SK-N-SH (cell line): ENCODE measurements at regions not wholly inside any gene's neighbourhood (a gene's known extent, or its start where the extent isn't known, plus 50 kb on each side); places are given as distances from the start of the nearest gene placed in this dataset.

ENCODE experiments used
- CTCF ChIA-PET: fragments of 300-600, 350-600 bp; formaldehyde crosslinking; extraction: SDS; loops from one replicate; lab custom pipeline; 2021; lab: Yijun Ruan, JAX
- POLR2A ChIA-PET: fragments of 350-600 bp; sonication (Branson Sonifier 250); formaldehyde crosslinking; extraction: SDS; loops from one replicate; lab custom pipeline; 2020; ENCODE audit warnings: antibody characterized with exemption, inconsistent platforms; lab: Yijun Ruan, JAX
- DNase-seq: peaks from one replicate; pipeline ENCODE4 v3.0.0; 2012
- H2AFZ ChIP-seq: fragments of 200-600 bp; sonication (generic); 2 replicates; pipeline ENCODE4 v1.8.1; 2016; ENCODE audit warnings: antibody characterized with exemption, mild to moderate bottlenecking, low read depth
- H3F3A ChIP-seq: fragments of 200-600 bp; sonication (generic); replicated peaks from 2 replicates; pipeline ENCODE3; 2016; ENCODE audit warnings: antibody characterized with exemption, mild to moderate bottlenecking; ENCODE audit not compliant: insufficient read depth
- H3K27ac ChIP-seq, 2 experiments: fragments of 200-500 bp in 1 of 2; fragments of 200-600 bp in 1 of 2; sonication (Bioruptor generic) in 1 of 2; sonication (generic), shearing (Covaris generic) in 1 of 2; 2 replicates each; pipeline versions ENCODE4 v1.5.1 to v1.6.1; 2014 to 2016; ENCODE audit warnings: low read depth in 2 of 2, inconsistent platforms in 1 of 2, low read length in 1 of 2, mild to moderate bottlenecking in 1 of 2, mixed read lengths in 1 of 2
- H3K27me3 ChIP-seq: fragments of 200-600 bp; sonication (generic), shearing (Covaris generic); 2 replicates; pipeline ENCODE4 v1.6.1; 2016; ENCODE audit warnings: mixed run types; ENCODE audit not compliant: insufficient read depth
- H3K36me3 ChIP-seq, 2 experiments: fragments of 200-500 bp in 1 of 2; fragments of 200-600 bp in 1 of 2; sonication (Bioruptor generic) in 1 of 2; sonication (generic) in 1 of 2; replicated peaks in 1 of 2; 2 replicates each; pipeline versions ENCODE3 to v1.5.1; 2014 to 2016; ENCODE audit warnings: low read length in 1 of 2, mild to moderate bottlenecking in 1 of 2; ENCODE audit not compliant: insufficient read depth in 2 of 2, control insufficient read depth in 1 of 2
- H3K4me1 ChIP-seq, 2 experiments: fragments of 200-500 bp in 1 of 2; fragments of 200-600 bp in 1 of 2; sonication (Bioruptor generic) in 1 of 2; sonication (generic), shearing (Covaris generic) in 1 of 2; 2 replicates each; pipeline versions ENCODE4 v1.5.1 to v1.6.1; 2014 to 2016; ENCODE audit warnings: low read depth in 1 of 2, low read length in 1 of 2, mixed run types in 1 of 2; ENCODE audit not compliant: insufficient read depth in 2 of 2, control insufficient read depth in 1 of 2
- H3K4me2 ChIP-seq: fragments of 200-600 bp; sonication (generic), shearing (Covaris generic); 2 replicates; pipeline ENCODE4 v1.6.1; 2017; ENCODE audit warnings: mixed run types
- H3K4me3 ChIP-seq, 2 experiments: fragments of 200-500 bp in 1 of 2; fragments of 200-600 bp in 1 of 2; sonication (Bioruptor generic) in 1 of 2; sonication (generic), shearing (Covaris generic) in 1 of 2; 2 replicates each; pipeline versions ENCODE4 v1.5.1 to v1.8.1; 2014 to 2016; ENCODE audit warnings: low read depth in 2 of 2, inconsistent platforms in 1 of 2, low read length in 1 of 2, mild to moderate bottlenecking in 1 of 2, mixed read lengths in 1 of 2, moderate library complexity in 1 of 2
- H3K79me2 ChIP-seq: fragments of 200-600 bp; sonication (generic); 2 replicates; pipeline ENCODE4 v1.8.1; 2017; ENCODE audit warnings: mild to moderate bottlenecking; ENCODE audit not compliant: insufficient read depth
- H3K9ac ChIP-seq: fragments of 200-600 bp; sonication (generic); 2 replicates; pipeline ENCODE4 v1.6.1; 2017; ENCODE audit warnings: mixed run types
- H3K9me2 ChIP-seq: fragments of 200-600 bp; sonication (generic); 2 replicates; pipeline ENCODE4 v1.6.1; 2017; ENCODE audit warnings: mixed run types
- H3K9me3 ChIP-seq: fragments of 200-600 bp; sonication (generic); 2 replicates; pipeline ENCODE4 v1.6.1; 2017; ENCODE audit warnings: mixed run types, mild to moderate bottlenecking, moderate library complexity
- H4K20me1 ChIP-seq: fragments of 200-600 bp; sonication (generic); 2 replicates; pipeline ENCODE4 v1.6.1; 2017; ENCODE audit warnings: mild to moderate bottlenecking, mixed run types; ENCODE audit not compliant: insufficient read depth
- CHD2 ChIP-seq: fragments of 150-350 bp; IDR thresholded peaks from 2 replicates; pipeline ENCODE4 v1.6.1; 2018; ENCODE audit warnings: low read length; ENCODE audit not compliant: partially characterized antibody
- ELF1 ChIP-seq: IDR thresholded peaks from 2 replicates; pipeline ENCODE4 v1.4.0; 2012
- GATA2 ChIP-seq: sonication (generic); formaldehyde crosslinking; IDR thresholded peaks from 2 replicates; pipeline ENCODE4 v1.5.0; 2020; ENCODE audit warnings: mild to moderate bottlenecking, missing genetic modification reagents
- MEF2A ChIP-seq: IDR thresholded peaks from 2 replicates; pipeline ENCODE4 v1.4.0; 2012; ENCODE audit warnings: low read depth, borderline replicate concordance
- MXI1 ChIP-seq: IDR thresholded peaks from 2 replicates; pipeline ENCODE4 v1.6.1; 2012; ENCODE audit warnings: mild to moderate bottlenecking, low read depth, low read length, improper control_type of control experiment
- NRF1 ChIP-seq: IDR thresholded peaks from 2 replicates; pipeline ENCODE4 v1.6.1; 2012; ENCODE audit warnings: low read depth, mild to moderate bottlenecking, low read length
- RAD21 ChIP-seq: IDR thresholded peaks from 2 replicates; pipeline ENCODE4 v1.6.1; 2012; ENCODE audit warnings: mild to moderate bottlenecking, low read length
- RCOR1 ChIP-seq: fragments of 150-350 bp; IDR thresholded peaks from 2 replicates; pipeline ENCODE4 v1.6.1; 2017; ENCODE audit warnings: antibody characterized with exemption, low read length
- RFX5 ChIP-seq: IDR thresholded peaks from 2 replicates; pipeline ENCODE4 v1.6.1; 2012; ENCODE audit warnings: mild to moderate bottlenecking, improper control_type of control experiment, low read length
- SMC3 ChIP-seq: IDR thresholded peaks from 2 replicates; pipeline ENCODE4 v1.6.1; 2012; ENCODE audit warnings: low read depth, low read length, improper control_type of control experiment
- TAF1 ChIP-seq: IDR thresholded peaks from 2 replicates; pipeline ENCODE4 v1.6.1; 2012; ENCODE audit warnings: low read depth, mild to moderate bottlenecking, low read length, moderate library complexity, borderline replicate concordance
- TEAD4 ChIP-seq: IDR thresholded peaks from 2 replicates; pipeline ENCODE4 v1.4.0; 2012; ENCODE audit warnings: mild to moderate bottlenecking, borderline replicate concordance; ENCODE audit not compliant: insufficient read depth
- WGBS: methylation state at CpG from one replicate; pipeline ENCODE4 v1.1.6; 2017; ENCODE audit warnings: low lambda C conversion rate; 5-methylcytosine and 5-hydroxymethylcytosine counted together
- TF ChIP-seq, protein P1 (sequence below): IDR thresholded peaks from 2 replicates; pipeline ENCODE4 v1.4.0; 2012; ENCODE audit warnings: low read depth
- TF ChIP-seq, protein P2 (sequence below): IDR thresholded peaks from 2 replicates; pipeline ENCODE4 v1.6.1; 2012; ENCODE audit warnings: mild to moderate bottlenecking, low read depth, low read length, moderate library complexity
- TF ChIP-seq, protein P3 (sequence below): fragments of 200-600 bp; sonication (generic); IDR thresholded peaks from 2 replicates; pipeline ENCODE4 v1.6.1; 2017; ENCODE audit warnings: antibody characterized with exemption, mild to moderate bottlenecking, moderate library complexity
- TF ChIP-seq, protein P4 (sequence below): fragments of 150-350 bp; IDR thresholded peaks from 2 replicates; pipeline ENCODE4 v1.6.1; 2016; ENCODE audit warnings: mild to moderate bottlenecking, low read depth, low read length

DNA sequence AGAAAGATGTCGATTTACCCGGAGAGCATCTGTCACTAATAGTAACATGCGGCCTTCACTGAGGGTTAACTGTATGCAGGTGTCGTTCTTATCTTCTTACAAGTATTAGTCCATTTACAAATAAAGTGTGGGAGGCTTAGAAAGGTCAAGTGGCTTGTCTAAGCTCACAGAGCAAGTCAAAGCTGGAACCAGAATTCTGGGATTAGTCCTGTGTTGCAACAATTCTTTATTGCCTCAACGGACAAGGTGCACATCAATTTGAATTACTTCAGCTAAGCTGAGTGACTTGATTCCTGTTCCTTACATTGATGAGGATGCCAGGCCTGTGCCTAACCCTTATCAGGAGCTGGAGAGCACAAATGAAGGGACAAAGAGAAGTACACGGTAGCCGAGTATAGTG lies 1193.6 kb downstream of the UQCRFS1 start:
- Histone ChIP-seq H3K4me1 (no peaks in the 10 kb centered on the region), H3K9me2 (no peaks in the 10 kb centered on the region), H3K36me3 (no peaks in the 10 kb centered on the region), H3K4me2 (no peak overlapping the region), H3K27me3 (peaks cover 13% of the 10 kb centered on the region; the same call in 1 of the 2 replicates), H3K9ac (no peak overlapping the region), H3K79me2 (no peaks in the 10 kb centered on the region)
- WGBS = 3% methylated on average over 7 of the region's 7 CpGs
- no peak for DNase-seq
- CTCF ChIA-PET = no interaction called here
- TF ChIP-seq NRF1 = no peak
- no peak for TF ChIP-seq TEAD4
- no peak for TF ChIP-seq SMC3
- TF ChIP-seq, protein P1, sequence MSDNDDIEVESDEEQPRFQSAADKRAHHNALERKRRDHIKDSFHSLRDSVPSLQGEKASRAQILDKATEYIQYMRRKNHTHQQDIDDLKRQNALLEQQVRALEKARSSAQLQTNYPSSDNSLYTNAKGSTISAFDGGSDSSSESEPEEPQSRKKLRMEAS = no peak
- TF ChIP-seq RFX5 = no peak
- no peak for TF ChIP-seq RAD21
- TF ChIP-seq MXI1 = no peak
- TF ChIP-seq, protein P2, sequence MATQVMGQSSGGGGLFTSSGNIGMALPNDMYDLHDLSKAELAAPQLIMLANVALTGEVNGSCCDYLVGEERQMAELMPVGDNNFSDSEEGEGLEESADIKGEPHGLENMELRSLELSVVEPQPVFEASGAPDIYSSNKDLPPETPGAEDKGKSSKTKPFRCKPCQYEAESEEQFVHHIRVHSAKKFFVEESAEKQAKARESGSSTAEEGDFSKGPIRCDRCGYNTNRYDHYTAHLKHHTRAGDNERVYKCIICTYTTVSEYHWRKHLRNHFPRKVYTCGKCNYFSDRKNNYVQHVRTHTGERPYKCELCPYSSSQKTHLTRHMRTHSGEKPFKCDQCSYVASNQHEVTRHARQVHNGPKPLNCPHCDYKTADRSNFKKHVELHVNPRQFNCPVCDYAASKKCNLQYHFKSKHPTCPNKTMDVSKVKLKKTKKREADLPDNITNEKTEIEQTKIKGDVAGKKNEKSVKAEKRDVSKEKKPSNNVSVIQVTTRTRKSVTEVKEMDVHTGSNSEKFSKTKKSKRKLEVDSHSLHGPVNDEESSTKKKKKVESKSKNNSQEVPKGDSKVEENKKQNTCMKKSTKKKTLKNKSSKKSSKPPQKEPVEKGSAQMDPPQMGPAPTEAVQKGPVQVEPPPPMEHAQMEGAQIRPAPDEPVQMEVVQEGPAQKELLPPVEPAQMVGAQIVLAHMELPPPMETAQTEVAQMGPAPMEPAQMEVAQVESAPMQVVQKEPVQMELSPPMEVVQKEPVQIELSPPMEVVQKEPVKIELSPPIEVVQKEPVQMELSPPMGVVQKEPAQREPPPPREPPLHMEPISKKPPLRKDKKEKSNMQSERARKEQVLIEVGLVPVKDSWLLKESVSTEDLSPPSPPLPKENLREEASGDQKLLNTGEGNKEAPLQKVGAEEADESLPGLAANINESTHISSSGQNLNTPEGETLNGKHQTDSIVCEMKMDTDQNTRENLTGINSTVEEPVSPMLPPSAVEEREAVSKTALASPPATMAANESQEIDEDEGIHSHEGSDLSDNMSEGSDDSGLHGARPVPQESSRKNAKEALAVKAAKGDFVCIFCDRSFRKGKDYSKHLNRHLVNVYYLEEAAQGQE = no peak
- no peak for TF ChIP-seq MEF2A
- TF ChIP-seq ELF1 = no peak
- no peak for TF ChIP-seq RCOR1
- TF ChIP-seq, all 33 proteins: peak for 0
- H4K20me1 ChIP-seq = no peaks in the 10 kb centered on the region
- H2AFZ ChIP-seq = no peak overlapping the region
- POLR2A ChIA-PET = no interaction called here
- no peak overlapping the region for H3K4me3 ChIP-seq
- no peaks in the 10 kb centered on the region for H3F3A ChIP-seq
- no peaks in the 10 kb centered on the region for H3K9me3 ChIP-seq
- no peak overlapping the region for H3K27ac ChIP-seq

DNA sequence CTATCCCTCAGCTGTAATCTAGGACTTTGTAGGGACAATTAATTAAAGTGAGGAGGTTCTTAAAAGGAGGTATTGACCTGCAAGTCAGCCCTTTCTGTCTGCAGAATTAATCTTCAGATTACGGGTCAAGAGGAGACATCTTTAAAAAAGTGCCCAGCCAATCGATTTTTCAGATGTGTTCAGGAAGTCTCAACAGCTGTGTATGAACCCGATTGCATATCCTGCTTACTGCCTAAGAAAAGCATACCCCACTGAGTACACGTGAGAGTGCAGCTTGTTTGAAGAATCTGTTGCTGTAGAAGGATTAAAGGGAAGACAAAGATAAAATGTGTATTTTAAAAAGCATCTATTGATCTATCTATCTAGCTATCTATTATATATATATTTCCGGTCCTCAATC lies 1194.5 kb downstream of the UQCRFS1 start:
- Histone ChIP-seq H2AFZ (no peak overlapping the region), H3K4me3 (no peak overlapping the region), H3K9me2 (no peaks in the 10 kb centered on the region), H3K27ac (no peak overlapping the region), H3K9me3 (no peaks in the 10 kb centered on the region), H3F3A (no peaks in the 10 kb centered on the region), H3K79me2 (no peaks in the 10 kb centered on the region), H3K27me3 (peaks cover 13% of the 10 kb centered on the region; the same call in 1 of the 2 replicates), H3K4me1 (no peaks in the 10 kb centered on the region), H3K9ac (no peak overlapping the region), H3K4me2 (no peak overlapping the region), H3K36me3 (no peaks in the 10 kb centered on the region), H4K20me1 (no peaks in the 10 kb centered on the region)
- CTCF ChIA-PET = no interaction called here
- 0% methylated on average over 5 of the region's 5 CpGs for WGBS
- no peak for TF ChIP-seq CHD2
- TF ChIP-seq, protein P3, sequence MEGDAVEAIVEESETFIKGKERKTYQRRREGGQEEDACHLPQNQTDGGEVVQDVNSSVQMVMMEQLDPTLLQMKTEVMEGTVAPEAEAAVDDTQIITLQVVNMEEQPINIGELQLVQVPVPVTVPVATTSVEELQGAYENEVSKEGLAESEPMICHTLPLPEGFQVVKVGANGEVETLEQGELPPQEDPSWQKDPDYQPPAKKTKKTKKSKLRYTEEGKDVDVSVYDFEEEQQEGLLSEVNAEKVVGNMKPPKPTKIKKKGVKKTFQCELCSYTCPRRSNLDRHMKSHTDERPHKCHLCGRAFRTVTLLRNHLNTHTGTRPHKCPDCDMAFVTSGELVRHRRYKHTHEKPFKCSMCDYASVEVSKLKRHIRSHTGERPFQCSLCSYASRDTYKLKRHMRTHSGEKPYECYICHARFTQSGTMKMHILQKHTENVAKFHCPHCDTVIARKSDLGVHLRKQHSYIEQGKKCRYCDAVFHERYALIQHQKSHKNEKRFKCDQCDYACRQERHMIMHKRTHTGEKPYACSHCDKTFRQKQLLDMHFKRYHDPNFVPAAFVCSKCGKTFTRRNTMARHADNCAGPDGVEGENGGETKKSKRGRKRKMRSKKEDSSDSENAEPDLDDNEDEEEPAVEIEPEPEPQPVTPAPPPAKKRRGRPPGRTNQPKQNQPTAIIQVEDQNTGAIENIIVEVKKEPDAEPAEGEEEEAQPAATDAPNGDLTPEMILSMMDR = no peak
- TF ChIP-seq, protein P4, sequence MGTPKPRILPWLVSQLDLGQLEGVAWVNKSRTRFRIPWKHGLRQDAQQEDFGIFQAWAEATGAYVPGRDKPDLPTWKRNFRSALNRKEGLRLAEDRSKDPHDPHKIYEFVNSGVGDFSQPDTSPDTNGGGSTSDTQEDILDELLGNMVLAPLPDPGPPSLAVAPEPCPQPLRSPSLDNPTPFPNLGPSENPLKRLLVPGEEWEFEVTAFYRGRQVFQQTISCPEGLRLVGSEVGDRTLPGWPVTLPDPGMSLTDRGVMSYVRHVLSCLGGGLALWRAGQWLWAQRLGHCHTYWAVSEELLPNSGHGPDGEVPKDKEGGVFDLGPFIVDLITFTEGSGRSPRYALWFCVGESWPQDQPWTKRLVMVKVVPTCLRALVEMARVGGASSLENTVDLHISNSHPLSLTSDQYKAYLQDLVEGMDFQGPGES = no peak
- TF ChIP-seq TAF1 = no peak
- no peak for TF ChIP-seq GATA2 (CRISPR knock-in tag)
- DNase-seq = no peak
- POLR2A ChIA-PET = no interaction called here
